Pons (tissue), 1 donor: ENCODE measurements at regions not wholly inside any gene's neighbourhood (a gene's known extent, or its start where the extent isn't known, plus 50 kb on each side); places are given as distances from the start of the nearest gene placed in this dataset.
"Not testable (repeated sequence)": the region's sequence is repeated elsewhere in the genome, so short reads cannot be mapped to it uniquely, and the experiment has no call there.

ENCODE experiments used
- DNase-seq: peaks from one replicate; pipeline ENCODE4 v3.0.0-alpha.2; 2016; ENCODE audit warnings: low spot score

DNA sequence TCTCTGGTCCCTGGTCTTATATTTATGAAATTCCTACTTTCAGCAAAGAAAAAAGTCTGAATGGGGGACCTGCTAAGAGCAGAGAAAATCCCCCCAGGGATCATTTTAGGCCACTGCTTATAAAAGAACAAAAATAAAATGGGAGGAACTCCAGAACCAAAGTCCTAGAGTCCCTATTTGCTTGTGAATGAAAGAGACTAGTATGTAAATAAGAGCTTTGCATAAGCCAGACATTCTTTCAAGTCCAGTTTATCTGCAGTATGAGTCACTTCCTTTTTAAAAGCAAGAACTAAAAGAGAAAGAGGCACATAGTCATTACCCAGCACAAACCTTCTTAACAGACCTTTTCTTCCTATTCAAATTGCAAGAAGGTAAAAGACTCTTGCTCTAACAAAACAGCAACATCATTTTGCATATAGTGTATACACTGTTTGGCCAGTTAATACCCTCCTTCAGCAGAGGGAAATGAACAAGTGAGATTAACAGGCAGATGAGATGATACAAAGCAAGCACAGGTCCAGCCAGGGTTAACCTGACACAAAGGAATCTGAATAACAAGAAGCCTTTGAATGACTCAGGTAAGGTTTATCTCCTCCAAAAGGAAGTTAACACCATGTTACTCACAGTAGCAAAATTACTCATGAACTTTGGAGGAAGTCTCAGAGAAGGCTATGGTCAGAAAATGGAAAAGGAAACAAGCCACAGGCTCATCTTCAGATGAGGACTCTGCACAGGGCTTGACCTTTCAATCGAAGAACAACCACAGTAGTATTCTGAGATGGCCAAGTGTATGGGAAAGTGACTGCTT is 87.3 kb downstream of the PHLDA1 start:
- DNase-seq: peak; percentile 40

- no peak for DNase-seq
Observed at GRCh38 chr12:75943730-75944096, 87.9 kb downstream of the PHLDA1 start.

GRCh38 chr12:75941661-75942060 is 89.9 kb downstream of the PHLDA1 start:
- DNase-seq: not testable (repeated sequence)

DNA sequence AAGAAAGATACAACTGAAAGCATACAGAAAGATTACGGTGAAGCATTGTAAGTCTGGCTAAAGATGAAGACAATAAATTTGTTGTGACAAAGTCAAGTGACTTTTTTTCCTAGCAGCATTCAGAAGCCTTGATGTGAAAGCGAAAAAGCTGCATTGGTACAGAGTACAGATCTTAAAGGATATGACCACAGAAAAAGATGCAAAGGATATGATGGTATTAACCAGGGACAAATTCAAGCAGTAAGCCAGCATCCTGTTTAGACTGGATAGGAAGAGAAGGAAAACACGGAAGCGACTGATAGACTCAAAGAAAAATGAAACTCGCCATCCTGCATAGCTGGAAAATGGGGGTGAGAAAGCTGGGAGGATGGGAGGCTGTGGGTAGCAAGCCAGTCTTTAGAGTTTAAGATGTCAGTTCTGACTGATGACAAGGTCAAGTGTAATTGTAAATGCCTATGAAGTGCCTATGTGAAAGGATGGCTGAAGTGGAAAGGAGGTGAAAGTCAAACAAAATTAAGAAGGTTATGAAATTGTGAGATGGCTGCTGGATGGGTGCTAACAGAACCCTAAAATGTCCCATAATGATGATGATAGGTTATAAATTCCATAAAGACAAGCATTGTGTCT is 92.4 kb downstream of the PHLDA1 start:
- no peak for DNase-seq

DNA sequence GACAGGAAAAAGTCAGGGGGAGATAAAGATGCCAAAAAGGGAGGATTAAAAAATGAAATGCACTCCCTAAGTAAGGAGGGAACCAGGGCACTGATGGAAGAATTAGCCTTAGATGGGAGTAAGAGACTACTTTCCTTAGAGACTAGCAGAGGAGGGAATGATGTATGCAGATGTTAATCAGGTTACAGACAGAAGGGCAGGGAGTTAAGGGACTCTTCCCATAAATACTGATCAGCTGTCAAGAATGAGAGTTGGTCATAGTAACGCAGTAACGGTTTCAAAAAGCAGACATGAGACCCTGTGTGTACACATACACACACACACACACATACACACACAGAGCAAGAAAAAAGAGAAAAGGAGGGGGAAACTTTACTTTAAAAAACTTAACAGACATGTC is 93.4 kb downstream of the PHLDA1 start:
- DNase-seq: no peak

GRCh38 chr12:75937486-75937885 is 94.1 kb downstream of the PHLDA1 start:
- no peak for DNase-seq

DNA sequence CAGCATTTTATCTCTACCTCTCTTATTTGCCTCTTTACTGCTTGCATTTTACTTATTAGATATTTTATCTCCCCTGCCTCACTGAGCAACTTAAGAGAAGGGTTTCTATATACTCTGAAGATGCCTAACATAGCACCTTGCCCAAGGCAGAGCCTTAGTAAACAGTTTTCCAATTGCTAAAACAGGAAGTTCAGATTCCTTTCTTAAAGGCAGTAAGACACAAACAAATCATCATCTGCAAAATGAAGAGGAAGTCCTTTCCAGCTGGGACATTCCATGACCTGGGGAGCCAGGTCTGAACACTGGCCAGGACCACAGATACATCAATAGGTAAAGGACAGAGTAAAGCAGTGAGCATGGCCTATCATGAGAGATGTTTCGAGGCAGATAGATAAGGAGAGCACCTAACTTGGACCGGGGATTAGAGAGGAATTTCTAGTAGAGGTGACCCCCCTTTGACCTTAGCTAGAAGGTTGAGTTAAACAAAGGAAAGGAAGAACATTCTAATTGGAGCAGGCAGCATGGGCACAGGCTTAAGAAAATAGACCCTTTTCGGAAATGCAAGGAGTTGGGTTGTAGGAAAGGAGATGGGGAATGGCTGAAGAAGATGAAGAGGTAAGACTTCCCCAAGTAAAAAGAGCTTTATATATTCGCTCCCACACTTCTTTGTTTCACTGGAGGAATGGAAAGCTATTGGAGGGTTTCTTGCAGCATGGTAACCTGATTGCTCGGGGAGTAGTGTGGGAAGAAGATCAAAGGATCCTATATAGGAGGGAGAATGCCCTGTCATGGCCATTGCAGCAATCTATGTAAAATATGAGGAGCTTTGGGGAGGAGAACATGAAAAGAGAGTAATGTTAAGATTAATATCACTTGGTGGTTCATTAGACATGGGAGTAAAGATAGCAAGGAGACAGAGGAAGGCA is 94.8 kb downstream of the PHLDA1 start:
- no peak for DNase-seq

- DNase-seq: no peak
Observed at GRCh38 chr12:75935539-75936242, 95.9 kb downstream of the PHLDA1 start.

- DNase-seq: no peak
Observed at GRCh38 chr12:75933101-75933500, 98.5 kb downstream of the PHLDA1 start.

GRCh38 chr12:75932241-75932640 is 99.3 kb downstream of the PHLDA1 start:
- no peak for DNase-seq

GRCh38 chr12:75923964-75924666 is 107.5 kb downstream of the PHLDA1 start:
- DNase-seq: no peak

DNA sequence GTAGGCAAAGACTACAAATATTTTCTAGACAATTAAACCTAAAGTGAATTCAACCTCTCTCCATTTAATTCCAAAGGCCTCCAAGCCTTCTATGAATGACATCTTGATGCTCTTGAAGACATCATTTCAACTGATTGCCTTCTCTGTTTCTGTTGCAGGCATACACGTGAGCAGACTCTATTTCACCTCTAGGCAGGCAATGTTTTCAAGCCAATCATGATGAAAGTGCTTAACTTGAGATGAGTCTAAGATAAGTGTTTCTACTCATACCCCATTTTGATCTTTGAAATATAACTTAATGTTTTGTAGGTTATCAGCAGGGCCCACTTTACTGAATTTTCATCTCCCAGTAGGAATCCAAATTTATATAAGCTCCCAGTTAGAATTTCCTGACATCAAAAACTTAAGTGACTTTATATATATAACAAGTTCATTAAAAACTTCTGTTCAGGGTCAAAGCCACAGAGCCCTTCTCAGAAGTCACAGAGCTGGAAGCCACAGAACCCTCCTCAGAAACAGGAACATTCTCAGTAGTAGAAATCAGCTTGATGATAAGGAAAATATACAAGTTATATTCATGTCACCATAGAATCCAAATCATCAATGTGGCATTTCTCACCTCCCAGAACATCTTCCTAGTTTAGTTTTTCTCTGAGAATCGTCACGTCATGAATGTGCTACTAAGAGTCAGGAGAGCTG is 108.5 kb downstream of the PHLDA1 start:
- DNase-seq: no peak

DNA sequence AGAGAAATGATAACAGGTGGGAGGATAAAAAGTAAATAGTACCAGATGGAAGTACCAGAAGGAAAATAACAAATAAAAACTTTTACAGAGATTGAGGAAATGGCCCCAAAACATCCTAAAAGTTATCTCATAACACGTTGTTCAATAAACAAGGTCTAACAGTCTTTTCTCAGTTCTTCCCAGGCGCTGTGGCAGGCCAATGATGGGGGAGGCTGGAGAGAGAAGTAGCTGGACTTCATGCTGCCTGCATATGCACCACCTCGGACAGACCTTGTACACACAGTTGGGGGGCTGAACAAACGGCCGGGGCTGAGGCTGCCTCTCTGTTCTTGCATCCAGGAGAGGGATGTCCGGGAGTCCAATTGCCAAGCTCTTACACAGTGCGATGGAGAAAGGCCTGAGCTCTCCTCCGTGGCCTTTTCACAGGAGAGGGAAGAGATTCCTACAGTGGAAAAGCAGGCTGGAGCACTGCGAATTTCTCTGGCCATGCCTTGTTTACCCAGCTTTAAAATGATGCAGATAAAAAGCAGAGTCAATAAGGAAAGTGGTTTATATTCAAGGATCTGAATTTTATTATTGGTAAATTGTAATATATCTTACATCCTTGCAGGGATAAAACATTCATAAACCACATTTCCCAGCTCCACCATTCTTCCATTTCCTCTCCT is 109.8 kb downstream of the PHLDA1 start:
- no peak for DNase-seq

DNA sequence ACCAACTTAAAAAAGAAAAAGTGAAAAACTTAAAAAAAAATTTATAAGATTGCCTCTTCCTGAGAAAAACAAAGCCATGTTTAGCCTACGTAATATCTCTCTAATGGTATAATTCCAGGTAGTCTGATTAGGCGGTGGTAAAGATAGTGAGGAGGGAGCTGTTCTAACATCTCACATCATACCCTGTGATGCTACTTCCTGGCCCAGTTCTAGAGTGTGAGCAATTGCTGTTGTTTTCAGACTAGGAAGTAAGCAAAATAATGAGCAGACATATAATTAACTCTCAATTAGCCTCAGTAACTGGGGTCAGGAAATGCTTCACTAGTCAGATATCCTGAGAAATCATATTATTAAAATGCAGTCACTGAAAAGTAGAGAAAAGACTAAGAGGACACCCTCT is 113.9 kb downstream of the PHLDA1 start:
- no peak for DNase-seq

DNA sequence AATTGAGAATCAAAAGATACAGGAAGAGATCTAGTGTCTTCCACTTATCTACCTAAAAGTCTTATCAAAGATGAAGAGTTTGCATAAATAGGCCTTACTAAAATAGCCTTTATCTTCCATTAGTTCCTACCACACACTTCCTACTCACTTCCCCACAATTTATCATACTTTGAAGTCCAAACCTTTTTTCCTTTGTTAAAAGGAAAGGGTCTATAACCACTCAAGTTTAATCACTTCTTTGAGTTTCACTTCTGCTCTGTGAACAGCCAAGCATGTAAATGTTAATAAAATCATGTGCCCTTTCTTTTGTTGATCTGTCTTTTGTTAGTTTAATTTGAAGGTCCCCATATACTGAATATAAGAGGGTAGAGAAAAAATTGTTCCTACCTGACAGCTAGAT is 114.5 kb downstream of the PHLDA1 start:
- DNase-seq: no peak

DNA sequence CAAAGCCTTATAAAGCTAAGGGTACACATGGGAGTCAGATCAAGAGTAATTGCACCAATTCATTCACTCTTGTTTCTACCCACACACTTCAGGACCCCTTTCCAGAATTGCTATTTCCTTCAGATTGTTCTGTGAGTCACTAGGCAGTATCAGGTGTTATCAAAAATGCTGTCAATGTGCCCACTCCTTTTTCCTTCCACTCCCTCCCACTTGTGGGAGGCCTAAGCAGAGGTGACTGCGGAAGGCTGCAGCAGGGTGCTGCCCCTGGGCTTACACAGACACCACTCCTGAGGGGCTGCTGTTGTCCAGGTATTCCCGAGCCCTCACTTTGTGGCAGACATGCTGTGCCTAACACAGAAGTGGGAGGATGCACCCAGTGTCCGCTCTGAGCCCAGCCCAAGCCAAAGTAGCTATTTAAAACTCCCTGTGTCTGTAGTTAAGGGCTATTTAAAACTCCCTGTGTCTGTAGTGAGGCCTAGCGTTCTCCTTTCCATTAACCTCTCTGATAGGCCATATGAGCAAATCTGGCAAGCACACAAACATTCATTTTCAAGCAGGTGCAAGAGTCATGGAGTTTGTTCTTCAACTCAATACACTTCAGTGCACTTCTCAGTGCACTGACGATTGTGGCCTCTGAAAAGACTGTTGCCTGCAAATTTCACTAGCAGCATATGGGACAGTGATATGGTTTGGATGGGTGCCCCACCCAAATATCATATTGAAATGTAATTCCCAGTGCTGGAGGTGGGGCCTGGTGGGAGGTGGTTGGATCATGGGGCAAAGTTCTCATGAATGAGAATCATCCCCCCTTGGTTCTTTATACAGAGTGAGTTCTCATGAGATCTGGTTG is 117.8 kb downstream of the PHLDA1 start:
- DNase-seq: no peak

DNA sequence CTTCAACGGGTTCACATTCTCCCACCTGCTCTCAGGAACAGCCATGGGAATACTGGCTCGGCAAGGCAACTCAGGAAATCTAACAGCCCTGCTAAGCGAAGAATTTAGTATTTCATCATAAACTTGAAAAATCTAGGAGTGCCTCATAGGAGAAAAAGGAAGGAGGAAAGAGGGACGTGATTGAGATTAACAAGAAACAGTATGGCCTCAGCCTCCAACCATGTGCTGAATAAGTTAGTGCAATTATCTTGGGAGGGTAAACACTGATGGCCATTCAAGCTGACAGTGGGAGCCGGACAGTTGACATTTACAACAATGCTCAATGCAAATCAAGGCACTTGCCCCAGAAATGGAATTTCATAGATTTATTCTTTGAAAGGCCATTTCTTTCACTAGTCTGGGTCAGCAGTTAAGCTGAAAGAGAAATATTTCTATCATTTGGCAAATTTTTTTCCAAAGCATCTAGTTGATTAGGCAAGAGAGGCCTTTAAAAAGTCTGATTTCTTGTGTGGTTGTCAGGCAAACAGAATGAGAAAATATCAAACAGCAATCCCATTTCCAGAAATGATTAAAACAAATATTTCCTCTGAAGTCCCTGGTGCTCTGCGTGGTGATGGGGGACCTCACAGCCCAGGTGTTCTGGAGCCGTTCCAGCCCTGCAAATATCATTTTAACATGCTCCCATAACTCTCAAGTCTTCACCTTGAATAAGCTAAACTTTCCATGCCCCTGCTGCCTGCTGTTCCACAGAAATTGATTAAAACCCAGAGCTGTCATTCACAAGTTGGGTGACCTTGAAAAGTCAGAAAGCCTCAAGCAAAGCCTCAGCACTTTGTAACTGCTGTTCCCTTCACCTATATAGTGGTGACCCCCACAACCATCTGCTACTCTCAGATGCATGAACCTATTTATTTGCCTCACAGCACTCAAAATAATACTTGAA is 121.6 kb downstream of the PHLDA1 start:
- DNase-seq: no peak

DNA sequence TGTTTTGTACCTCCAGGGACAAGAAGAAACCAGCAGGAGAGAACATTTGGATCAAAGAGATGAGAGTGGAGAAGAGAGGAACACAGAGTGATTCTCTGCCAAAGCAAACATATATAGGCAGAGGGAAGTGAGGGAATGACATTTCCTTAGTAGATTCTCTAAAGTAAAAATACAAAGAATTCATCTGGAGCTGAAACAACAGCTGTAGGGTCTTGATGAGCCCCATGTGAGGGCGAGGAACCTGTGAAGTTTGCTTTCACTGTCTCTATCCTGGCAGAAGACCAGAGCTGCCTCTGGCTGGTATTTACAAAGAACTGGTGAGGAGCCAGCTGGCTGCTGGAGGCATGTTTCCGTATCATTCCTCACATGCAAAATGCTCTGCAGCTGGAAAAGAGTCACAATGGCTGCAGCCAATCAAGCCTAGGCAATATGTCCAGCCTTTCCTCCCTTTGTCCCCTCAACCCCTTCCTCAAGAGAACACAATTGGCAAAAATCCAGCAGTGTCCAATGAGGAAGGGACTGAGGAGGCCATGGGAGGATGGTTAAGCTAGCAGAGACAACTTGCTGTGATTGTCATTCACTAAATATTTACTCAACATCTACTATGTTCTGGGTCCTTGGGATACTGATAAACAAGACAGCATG is 122.5 kb downstream of the PHLDA1 start:
- peak; percentile 41 for DNase-seq
